ENCODE measurements at regions not wholly inside any gene's neighbourhood (a gene's known extent, or its start where the extent isn't known, plus 50 kb on each side); places are given as distances from the start of the nearest gene placed in this dataset.
"Not testable (repeated sequence)": the region's sequence is repeated elsewhere in the genome, so short reads cannot be mapped to it uniquely, and the experiment has no call there.

DNA sequence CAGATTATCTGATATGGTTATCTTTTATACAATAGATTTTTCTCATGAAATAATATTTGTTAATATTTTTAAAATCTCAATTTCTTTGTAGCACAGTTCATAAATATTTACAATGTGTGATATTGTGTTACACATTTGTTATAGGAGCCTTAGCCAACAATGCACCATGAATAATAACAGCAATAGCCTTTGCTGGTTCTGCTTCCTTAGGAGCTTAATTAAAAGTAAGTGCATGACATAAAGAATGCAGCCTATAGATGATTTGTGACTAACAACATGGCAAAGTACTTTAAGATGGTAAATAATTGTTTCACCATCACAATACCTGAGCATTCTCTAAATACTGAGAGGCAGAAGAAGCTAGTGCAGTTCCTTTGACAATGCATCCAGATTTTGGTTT, 156.3 kb upstream of the RASSF8 start:
- H3K79me2 ChIP-seq (ENCODE audit: control insufficient read depth, insufficient read depth, low read length) = no peaks in the 10 kb centered on the region
- H3K4me3 ChIP-seq (ENCODE audit: control insufficient read depth in 2 of 3, extremely low read depth in 1 of 3, insufficient read depth in 2 of 3, low read depth in 1 of 3, low read length in 3 of 3) = no peak overlapping the region
- DNase-seq (ENCODE audit: low read depth, low spot score) = no peak
- no peaks in the 10 kb centered on the region for H3K9me3 ChIP-seq (ENCODE audit: control insufficient read depth, low read depth, low read length)
- no peaks in the 10 kb centered on the region for H3K36me3 ChIP-seq (ENCODE audit: control insufficient read depth in 2 of 2, extremely low read depth in 1 of 2, insufficient read depth in 2 of 2, low read length in 2 of 2)
- H3K4me1 ChIP-seq (ENCODE audit: control insufficient read depth, extremely low read depth, insufficient read depth, low read length) = peaks cover 23% of the 10 kb centered on the region
- no peaks in the 10 kb centered on the region for H3K27me3 ChIP-seq (ENCODE audit: control insufficient read depth, extremely low read depth, insufficient read depth, low read length)
- H3K9me1 ChIP-seq (ENCODE audit: control insufficient read depth, extremely low read depth, insufficient read depth, low read length) = no peaks in the 10 kb centered on the region
- no peak overlapping the region for H3K4me2 ChIP-seq (ENCODE audit: control insufficient read depth, extremely low read depth, insufficient read depth, low read depth, low read length)
- H3K27ac ChIP-seq (ENCODE audit: control insufficient read depth, insufficient read depth, low read length) = no peak overlapping the region
- TF ChIP-seq CTCF (optimal IDR thresholded peaks at IDR 0.05 in 1 of 3, IDR thresholded peaks at IDR 0.05 in 1 of 3, conservative IDR thresholded peaks at IDR 0.05 in 1 of 3; ENCODE audit: extremely low read depth in 1 of 3, insufficient read depth in 2 of 3, low read length in 3 of 3) (no peak), EZH2 (IDR thresholded peaks at IDR 0.05; ENCODE audit: low read length) (no peak)
- H4K20me1 ChIP-seq (ENCODE audit: control insufficient read depth, extremely low read depth, insufficient read depth, low read length) = no peaks in the 10 kb centered on the region
- dilution Hi-C loops (cut with MboI; ENCODE audit: extremely low pct_ligation_motif_present, low sequenced_read_pairs) = no loop called here
- no peak overlapping the region for H2AFZ ChIP-seq (ENCODE audit: control insufficient read depth, low read length)
- FAIRE-seq = no peak
- no peak overlapping the region for H3K9ac ChIP-seq (ENCODE audit: control insufficient read depth, extremely low read depth, insufficient read depth, low read length)

GRCh38 chr12:25803029-25803664, 155.3 kb upstream of the RASSF8 start:
- FAIRE-seq = peak; percentile 26
- H3K4me3 ChIP-seq (ENCODE audit: control insufficient read depth in 2 of 3, extremely low read depth in 1 of 3, insufficient read depth in 2 of 3, low read depth in 1 of 3, low read length in 3 of 3); dilution Hi-C loops (cut with MboI; ENCODE audit: extremely low pct_ligation_motif_present, low sequenced_read_pairs); H3K9me3 ChIP-seq (ENCODE audit: control insufficient read depth, low read depth, low read length); H3K9me1 ChIP-seq (ENCODE audit: control insufficient read depth, extremely low read depth, insufficient read depth, low read length); H3K36me3 ChIP-seq (ENCODE audit: control insufficient read depth in 2 of 2, extremely low read depth in 1 of 2, insufficient read depth in 2 of 2, low read length in 2 of 2); H4K20me1 ChIP-seq (ENCODE audit: control insufficient read depth, extremely low read depth, insufficient read depth, low read length); H3K4me2 ChIP-seq (ENCODE audit: control insufficient read depth, extremely low read depth, insufficient read depth, low read depth, low read length); H3K9ac ChIP-seq (ENCODE audit: control insufficient read depth, extremely low read depth, insufficient read depth, low read length); H3K27me3 ChIP-seq (ENCODE audit: control insufficient read depth, extremely low read depth, insufficient read depth, low read length); H3K27ac ChIP-seq (ENCODE audit: control insufficient read depth, insufficient read depth, low read length); H3K79me2 ChIP-seq (ENCODE audit: control insufficient read depth, insufficient read depth, low read length); H2AFZ ChIP-seq (ENCODE audit: control insufficient read depth, low read length); DNase-seq (ENCODE audit: low read depth, low spot score): not testable (repeated sequence)
- H3K4me1 ChIP-seq (ENCODE audit: control insufficient read depth, extremely low read depth, insufficient read depth, low read length) = peaks cover 23% of the 10 kb centered on the region

DNA sequence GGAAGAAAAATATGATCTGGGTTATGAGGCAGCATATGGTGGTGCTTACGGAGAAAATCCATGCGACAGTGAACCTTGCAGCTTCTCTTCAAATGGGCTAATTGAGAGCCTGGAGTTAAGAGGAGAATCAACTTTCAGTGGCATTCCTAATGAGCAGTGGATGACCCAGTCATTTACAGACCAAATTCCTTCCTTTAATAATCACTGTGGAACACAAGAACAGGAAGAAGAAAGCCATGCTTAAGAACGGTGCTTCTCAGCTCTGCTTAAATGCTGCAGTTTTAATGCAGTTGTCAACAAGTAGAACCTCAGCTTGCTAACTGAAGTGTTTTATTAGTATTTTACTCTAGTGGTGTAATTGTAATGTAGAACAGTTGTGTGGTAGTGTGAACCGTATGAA, 154.2 kb upstream of the RASSF8 start:
- FAIRE-seq = peak; percentile 63
- not testable (repeated sequence) for H3K9ac ChIP-seq (ENCODE audit: control insufficient read depth, extremely low read depth, insufficient read depth, low read length); DNase-seq (ENCODE audit: low read depth, low spot score)

More for the DNA sequence above, 154.2 kb upstream of the RASSF8 start:
- H3K79me2 ChIP-seq (ENCODE audit: control insufficient read depth, insufficient read depth, low read length); H3K27ac ChIP-seq (ENCODE audit: control insufficient read depth, insufficient read depth, low read length); H3K9me3 ChIP-seq (ENCODE audit: control insufficient read depth, low read depth, low read length); dilution Hi-C loops (cut with MboI; ENCODE audit: extremely low pct_ligation_motif_present, low sequenced_read_pairs); H3K4me2 ChIP-seq (ENCODE audit: control insufficient read depth, extremely low read depth, insufficient read depth, low read depth, low read length); H3K9me1 ChIP-seq (ENCODE audit: control insufficient read depth, extremely low read depth, insufficient read depth, low read length); H4K20me1 ChIP-seq (ENCODE audit: control insufficient read depth, extremely low read depth, insufficient read depth, low read length); H3K27me3 ChIP-seq (ENCODE audit: control insufficient read depth, extremely low read depth, insufficient read depth, low read length); H2AFZ ChIP-seq (ENCODE audit: control insufficient read depth, low read length); H3K36me3 ChIP-seq (ENCODE audit: control insufficient read depth in 2 of 2, extremely low read depth in 1 of 2, insufficient read depth in 2 of 2, low read length in 2 of 2); H3K4me3 ChIP-seq (ENCODE audit: control insufficient read depth in 2 of 3, extremely low read depth in 1 of 3, insufficient read depth in 2 of 3, low read depth in 1 of 3, low read length in 3 of 3): not testable (repeated sequence)
- H3K4me1 ChIP-seq (ENCODE audit: control insufficient read depth, extremely low read depth, insufficient read depth, low read length) = peaks cover 23% of the 10 kb centered on the region
